Upper lobe of left lung (tissue), 4 donors: ENCODE measurements at regions not wholly inside any gene's neighbourhood (a gene's known extent, or its start where the extent isn't known, plus 50 kb on each side); places are given as distances from the start of the nearest gene placed in this dataset.

Source experiments
- CTCF ChIP-seq, 6 experiments: fragments of 450-650 bp in 4 of 6; fragments of 200-600 bp in 2 of 6; sonication (generic) in 2 of 6; IDR thresholded peaks; one replicate each; pipeline ENCODE4 v1.5.1; 2016 to 2019; ENCODE audit warnings: antibody characterized with exemption in 6 of 6
- EP300 ChIP-seq, 4 donors: sonication (generic); formaldehyde crosslinking; IDR thresholded peaks; one replicate each; pipeline ENCODE4 v1.5.1; 2017; ENCODE audit warnings: antibody characterized with exemption in 4 of 4, control low read depth in 2 of 4
- POLR2A ChIP-seq, 4 donors: fragments of 450-650 bp; IDR thresholded peaks; one replicate each; pipeline ENCODE4 v1.5.1; 2016 to 2017; ENCODE audit warnings: antibody characterized with exemption in 4 of 4, mild to moderate bottlenecking in 2 of 4
- POLR2AphosphoS5 ChIP-seq, 2 donors: sonication (generic); formaldehyde crosslinking; IDR thresholded peaks; one replicate each; pipeline ENCODE4 v1.5.1; 2017; ENCODE audit warnings: antibody characterized with exemption in 2 of 2

GRCh38 chr10:64091897-64092296, 570.7 kb downstream of the REEP3 start:
- no peak for TF ChIP-seq CTCF (IDR thresholded peaks at IDR 0.05)
- no peak for TF ChIP-seq POLR2AphosphoS5 (IDR thresholded peaks at IDR 0.05)
- TF ChIP-seq POLR2A (IDR thresholded peaks at IDR 0.05) = no peak
- no peak for TF ChIP-seq EP300 (IDR thresholded peaks at IDR 0.05)
